CD8-positive, alpha-beta memory T cell (primary cell): ENCODE measurements at regions not wholly inside any gene's neighbourhood (a gene's known extent, or its start where the extent isn't known, plus 50 kb on each side); places are given as distances from the start of the nearest gene placed in this dataset.

Experiments
- CTCF ChIA-PET: fragments of 350-600 bp; sonication (Branson Sonifier 250); formaldehyde crosslinking; loops from one replicate; lab custom pipeline; 2021; ENCODE audit warnings: antibody characterized with exemption; lab: Charles Lee
- POLR2A ChIA-PET: fragments of 350-600 bp; sonication (Branson Sonifier 250); formaldehyde crosslinking; loops from one replicate; lab custom pipeline; 2021; ENCODE audit warnings: antibody characterized with exemption; lab: Charles Lee
- DNase-seq, 5 donors: peaks; one replicate each; pipeline versions ENCODE4 v3.0.0 to v3.0.0-alpha.2; 2020 to 2022; ENCODE audit warnings: mixed read lengths in 1 of 5
- H3K27ac ChIP-seq: one replicate; pipeline ENCODE4 v1.7.0; 2013; ENCODE audit warnings: low read depth, mild to moderate bottlenecking, low read length, moderate library complexity
- H3K27me3 ChIP-seq: 2 replicates; pipeline ENCODE4 v1.7.0; 2013; ENCODE audit warnings: low read length, mild to moderate bottlenecking; ENCODE audit not compliant: insufficient read depth, poor library complexity, severe bottlenecking
- H3K36me3 ChIP-seq: 2 replicates; pipeline ENCODE4 v1.7.0; 2013; ENCODE audit warnings: mild to moderate bottlenecking, low read length, moderate library complexity; ENCODE audit not compliant: insufficient read depth
- H3K4me1 ChIP-seq: 2 replicates; pipeline ENCODE4 v1.7.0; 2013; ENCODE audit warnings: mild to moderate bottlenecking, low read length, moderate library complexity; ENCODE audit not compliant: insufficient read depth
- H3K4me3 ChIP-seq: 2 replicates; pipeline ENCODE4 v1.7.0; 2013; ENCODE audit warnings: mild to moderate bottlenecking, low read length
- H3K9me3 ChIP-seq: 2 replicates; pipeline ENCODE4 v1.7.0; 2013; ENCODE audit warnings: mild to moderate bottlenecking, low read length
- H3K27ac Mint-ChIP-seq, 8 donors: one replicate each; pipeline ENCODE4 v1.8.0; 2020 to 2021; ENCODE audit warnings: mixed read lengths in 8 of 8, mild to moderate bottlenecking in 6 of 8, inconsistent platforms in 3 of 8, moderate library complexity in 3 of 8
- H3K27me3 Mint-ChIP-seq, 2 donors: one replicate each; pipeline ENCODE4 v1.8.0; 2020 to 2021; ENCODE audit warnings: mixed read lengths in 2 of 2, mild to moderate bottlenecking in 1 of 2, moderate library complexity in 1 of 2
- H3K36me3 Mint-ChIP-seq, 3 donors: one replicate each; pipeline ENCODE4 v1.8.0; 2020 to 2021; ENCODE audit warnings: mixed read lengths in 3 of 3, inconsistent platforms in 1 of 3, mild to moderate bottlenecking in 1 of 3
- H3K4me1 Mint-ChIP-seq, 3 donors: one replicate each; pipeline ENCODE4 v1.8.0; 2020 to 2021; ENCODE audit warnings: mixed read lengths in 3 of 3, inconsistent platforms in 1 of 3, mild to moderate bottlenecking in 1 of 3
- H3K4me3 Mint-ChIP-seq, 7 donors: one replicate each; pipeline ENCODE4 v1.8.0; 2020 to 2021; ENCODE audit warnings: mixed read lengths in 7 of 7, mild to moderate bottlenecking in 6 of 7, moderate library complexity in 4 of 7, inconsistent platforms in 2 of 7
- H3K9me3 Mint-ChIP-seq, 5 donors: one replicate each; pipeline ENCODE4 v1.8.0; 2020 to 2022; ENCODE audit warnings: mixed read lengths in 5 of 5, mild to moderate bottlenecking in 3 of 5, moderate library complexity in 2 of 5, inconsistent platforms in 1 of 5

- H3K27me3 Mint-ChIP-seq, result no peaks in the 10 kb centered on the region
- no peaks in the 10 kb centered on the region for H3K9me3 Mint-ChIP-seq
- H3K27ac Mint-ChIP-seq, result peak overlapping the region in 4 of 8 donors; percentile 6 to 82 (median 23)
- Histone ChIP-seq H3K4me1 (peaks cover 39% of the 10 kb centered on the region), H3K36me3 (no peaks in the 10 kb centered on the region), H3K27ac (no peak overlapping the region), H3K9me3 (no peaks in the 10 kb centered on the region), H3K4me3 (no peak overlapping the region), H3K27me3 (no peaks in the 10 kb centered on the region)
- DNase-seq, result no peak
- H3K4me3 Mint-ChIP-seq, result no peak overlapping the region
- H3K4me1 Mint-ChIP-seq, result peaks cover 34 to 45% (median 45%) of the 10 kb centered on the region in 3 donors
- no peaks in the 10 kb centered on the region for H3K36me3 Mint-ChIP-seq
- POLR2A ChIA-PET, result no interaction called here
- CTCF ChIA-PET, result interaction anchor here (0.8 kb wide), 1 partner anchor 32 kb away, joined by 3 read pairs; no protein-coding TSS in a partner anchor
Observed at GRCh38 chr9:127553793-127554192, 58.3 kb upstream of the STXBP1 start.

GRCh38 chr9:127554966-127555839 lies 56.9 kb upstream of the STXBP1 start:
- Mint-ChIP-seq H3K27me3 (no peaks in the 10 kb centered on the region), H3K36me3 (no peaks in the 10 kb centered on the region), H3K27ac (peak overlapping the region in 7 of 8 donors; percentile 17 to 93 (median 84)), H3K9me3 (no peaks in the 10 kb centered on the region), H3K4me3 (peak overlapping the region in 6 of 7 donors; percentile 51 to 75 (median 62)), H3K4me1 (peaks cover 39 to 57% (median 44%) of the 10 kb centered on the region in 3 donors)
- POLR2A ChIA-PET, result interaction anchor here (1.6 kb wide), 1 partner anchor 13 kb away, joined by 6 read pairs; no protein-coding TSS in a partner anchor
- H3K27ac ChIP-seq, result no peak overlapping the region
- no peak for DNase-seq
- H3K27me3 ChIP-seq, result no peaks in the 10 kb centered on the region
- no peak overlapping the region for H3K4me3 ChIP-seq
- H3K4me1 ChIP-seq, result peaks cover 45% of the 10 kb centered on the region
- CTCF ChIA-PET, result interaction anchor here (0.7 kb wide), 1 partner anchor 297 kb away, joined by 3 read pairs; no protein-coding TSS in a partner anchor
- H3K36me3 ChIP-seq, result no peaks in the 10 kb centered on the region
- H3K9me3 ChIP-seq, result no peaks in the 10 kb centered on the region

GRCh38 chr9:127555840-127556820 lies 55.9 kb upstream of the STXBP1 start:
- H3K4me3 Mint-ChIP-seq, result peak overlapping the region; percentile 5 to 82 (median 64)
- H3K4me1 ChIP-seq, result peaks cover 45% of the 10 kb centered on the region
- no peaks in the 10 kb centered on the region for H3K27me3 Mint-ChIP-seq
- peak; percentile 18 to 63 (median 30) for DNase-seq
- no peaks in the 10 kb centered on the region for H3K9me3 ChIP-seq
- CTCF ChIA-PET, result interaction anchor here (1.1 kb wide), 1 partner anchor 179 kb away, joined by 5 read pairs; the partner anchor contains the start of gene TOR2A
- no peak overlapping the region for H3K4me3 ChIP-seq
- no peaks in the 10 kb centered on the region for H3K36me3 Mint-ChIP-seq
- peaks cover 43 to 66% (median 47%) of the 10 kb centered on the region in 3 donors for H3K4me1 Mint-ChIP-seq
- no peaks in the 10 kb centered on the region for H3K27me3 ChIP-seq
- no peak overlapping the region for H3K27ac ChIP-seq
- POLR2A ChIA-PET, result interaction anchor here (0.5 to 1.6 kb wide), 3 partner anchors 12 to 756 kb away, joined by 3 to 6 read pairs (median 4); no protein-coding TSS in a partner anchor
- H3K27ac Mint-ChIP-seq, result peak overlapping the region; percentile 66 to 93 (median 86)
- H3K9me3 Mint-ChIP-seq, result no peaks in the 10 kb centered on the region
- no peaks in the 10 kb centered on the region for H3K36me3 ChIP-seq

- POLR2A ChIA-PET, result interaction anchor here (0.7 to 1.6 kb wide), 2 partner anchors 11 to 756 kb away, joined by 3 to 6 read pairs; no protein-coding TSS in a partner anchor
- no peak overlapping the region for H3K27ac ChIP-seq
Observed at GRCh38 chr9:127556871-127557270, 55.2 kb upstream of the STXBP1 start.

GRCh38 chr9:127557466-127557869 lies 54.6 kb upstream of the STXBP1 start:
- Histone ChIP-seq H3K9me3 (no peaks in the 10 kb centered on the region), H3K4me3 (peak overlapping the region; percentile 59), H3K36me3 (no peaks in the 10 kb centered on the region), H3K27ac (peak overlapping the region; percentile 25), H3K27me3 (no peaks in the 10 kb centered on the region), H3K4me1 (peaks cover 48% of the 10 kb centered on the region)
- ChIA-PET POLR2A (interaction anchor here (0.7 kb wide), 1 partner anchor 755 kb away, joined by 3 read pairs; no protein-coding TSS in a partner anchor), CTCF (interaction anchor here (1.1 kb wide), 1 partner anchor 177 kb away, joined by 5 read pairs; the partner anchor contains the start of gene TOR2A)
- H3K4me3 Mint-ChIP-seq, result peak overlapping the region in 5 of 7 donors; percentile 59 to 82 (median 73)
- H3K27me3 Mint-ChIP-seq, result no peaks in the 10 kb centered on the region
- peaks cover 51 to 77% (median 52%) of the 10 kb centered on the region in 3 donors for H3K4me1 Mint-ChIP-seq
- H3K36me3 Mint-ChIP-seq, result no peaks in the 10 kb centered on the region
- DNase-seq, result peak in 1 of 5 donors; percentile 10
- peak overlapping the region in 6 of 8 donors; percentile 35 to 89 (median 74) for H3K27ac Mint-ChIP-seq
- H3K9me3 Mint-ChIP-seq, result no peaks in the 10 kb centered on the region

More at GRCh38 chr9:127556871-127557270, 55.2 kb upstream of the STXBP1 start:
- Mint-ChIP-seq H3K36me3 (no peaks in the 10 kb centered on the region), H3K4me3 (peak overlapping the region in 6 of 7 donors; percentile 61 to 82 (median 70)), H3K27ac (peak overlapping the region in 6 of 8 donors; percentile 67 to 90 (median 83)), H3K4me1 (peaks cover 49 to 74% (median 51%) of the 10 kb centered on the region in 3 donors), H3K9me3 (no peaks in the 10 kb centered on the region), H3K27me3 (no peaks in the 10 kb centered on the region)
- H3K27me3 ChIP-seq, result no peaks in the 10 kb centered on the region
- H3K9me3 ChIP-seq, result no peaks in the 10 kb centered on the region
- no peak for DNase-seq
- CTCF ChIA-PET, result interaction anchor here (1.1 kb wide), 1 partner anchor 178 kb away, joined by 5 read pairs; the partner anchor contains the start of gene TOR2A
- peak overlapping the region; percentile 59 for H3K4me3 ChIP-seq
- no peaks in the 10 kb centered on the region for H3K36me3 ChIP-seq
- peaks cover 46% of the 10 kb centered on the region for H3K4me1 ChIP-seq

- H3K27me3 ChIP-seq, result no peaks in the 10 kb centered on the region
- H3K27me3 Mint-ChIP-seq, result no peaks in the 10 kb centered on the region
- H3K36me3 Mint-ChIP-seq, result peaks cover 0 to 2% (median 1%) of the 10 kb centered on the region in 3 donors
- H3K4me3 Mint-ChIP-seq, result peak overlapping the region in 4 of 7 donors; percentile 40 to 73 (median 58)
- peaks cover 48% of the 10 kb centered on the region for H3K4me1 ChIP-seq
- H3K27ac ChIP-seq, result peak overlapping the region; percentile 25
- ChIA-PET POLR2A (interaction anchor here (0.6 to 1.0 kb wide), 3 partner anchors 10 to 187 kb away, joined by 4 to 5 read pairs (median 5); a partner anchor contains a TSS), CTCF (interaction anchor here (1.0 to 1.1 kb wide), 2 partner anchors 31 to 54 kb away, joined by 3 to 4 read pairs; no protein-coding TSS in a partner anchor)
- H3K27ac Mint-ChIP-seq, result peak overlapping the region in 7 of 8 donors; percentile 60 to 93 (median 87)
- H3K4me3 ChIP-seq, result peak overlapping the region; percentile 59
- H3K36me3 ChIP-seq, result no peaks in the 10 kb centered on the region
- DNase-seq, result no peak
- H3K4me1 Mint-ChIP-seq, result peaks cover 51 to 77% (median 56%) of the 10 kb centered on the region in 3 donors
- no peaks in the 10 kb centered on the region for H3K9me3 ChIP-seq
- no peaks in the 10 kb centered on the region for H3K9me3 Mint-ChIP-seq
Observed at GRCh38 chr9:127557998-127558546, 54.0 kb upstream of the STXBP1 start.
